Left forelimb (tissue), 1 donor: ENCODE measurements at regions not wholly inside any gene's neighbourhood (a gene's known extent, or its start where the extent isn't known, plus 50 kb on each side); places are given as distances from the start of the nearest gene placed in this dataset.

ENCODE experiments used
- DNase-seq: peaks from one replicate; pipeline ENCODE4 v3.0.0-alpha.2; 2018; ENCODE audit warnings: low spot score

DNA sequence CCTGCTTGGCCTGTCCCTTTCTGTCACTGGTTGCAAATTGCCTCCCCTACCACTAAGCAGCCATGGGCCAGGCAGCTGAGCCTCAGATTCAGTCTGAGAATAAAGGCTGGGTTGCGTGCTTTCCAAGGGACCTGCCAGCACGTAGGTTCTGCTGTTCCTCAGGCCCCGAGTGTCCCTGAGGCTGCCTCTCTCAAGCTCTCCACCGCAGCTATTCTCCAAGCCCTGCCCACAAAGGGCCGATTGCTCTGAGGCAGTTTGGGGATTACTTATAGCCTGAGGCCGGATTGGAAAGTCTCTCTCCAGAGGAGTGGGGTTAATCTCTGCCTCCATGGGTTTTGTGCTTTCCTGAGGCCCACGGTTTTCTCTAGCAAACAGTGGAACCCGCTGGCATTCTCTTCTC lies 590.7 kb downstream of the BCOR start:
- no peak for DNase-seq

- no peak for DNase-seq
Measured at GRCh38 chrX:39507617-39508299, 590.0 kb downstream of the BCOR start.

- DNase-seq, result no peak
Measured at GRCh38 chrX:39508300-39508692, 589.5 kb downstream of the BCOR start.

- DNase-seq, result no peak
Measured at GRCh38 chrX:39509157-39509556, 588.6 kb downstream of the BCOR start.

GRCh38 chrX:39513836-39514235 lies 583.9 kb downstream of the BCOR start:
- no peak for DNase-seq

GRCh38 chrX:39514801-39515200 lies 583.0 kb downstream of the BCOR start:
- no peak for DNase-seq

GRCh38 chrX:39516427-39516841 lies 581.3 kb downstream of the BCOR start:
- no peak for DNase-seq

DNA sequence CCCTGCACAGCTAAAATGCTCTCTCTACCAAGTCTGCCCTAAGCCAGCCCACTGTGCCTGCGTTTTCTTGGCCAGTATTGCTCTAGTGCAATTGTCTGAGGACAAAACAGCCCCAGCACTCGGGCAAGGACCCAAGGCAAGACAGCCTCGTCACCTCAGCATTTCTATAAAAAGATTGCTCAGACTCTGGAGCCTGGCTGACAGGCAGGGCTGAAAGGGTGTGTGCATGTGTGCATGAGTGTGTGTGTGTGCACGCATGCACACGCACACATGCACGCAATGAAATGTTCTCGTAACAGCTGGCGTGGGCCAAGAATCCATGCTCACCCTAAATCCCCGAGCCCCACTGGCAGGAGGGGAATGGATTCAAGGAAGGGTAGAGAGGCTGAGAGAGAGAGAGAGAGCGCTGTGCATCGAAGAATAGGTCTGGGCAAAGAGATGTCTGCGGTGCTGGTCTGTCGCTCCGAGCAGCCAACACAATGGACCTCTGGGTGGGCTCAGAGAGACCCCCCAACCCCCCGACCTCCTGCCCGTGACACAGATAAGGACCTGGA lies 579.2 kb downstream of the BCOR start:
- DNase-seq, result no peak

DNA sequence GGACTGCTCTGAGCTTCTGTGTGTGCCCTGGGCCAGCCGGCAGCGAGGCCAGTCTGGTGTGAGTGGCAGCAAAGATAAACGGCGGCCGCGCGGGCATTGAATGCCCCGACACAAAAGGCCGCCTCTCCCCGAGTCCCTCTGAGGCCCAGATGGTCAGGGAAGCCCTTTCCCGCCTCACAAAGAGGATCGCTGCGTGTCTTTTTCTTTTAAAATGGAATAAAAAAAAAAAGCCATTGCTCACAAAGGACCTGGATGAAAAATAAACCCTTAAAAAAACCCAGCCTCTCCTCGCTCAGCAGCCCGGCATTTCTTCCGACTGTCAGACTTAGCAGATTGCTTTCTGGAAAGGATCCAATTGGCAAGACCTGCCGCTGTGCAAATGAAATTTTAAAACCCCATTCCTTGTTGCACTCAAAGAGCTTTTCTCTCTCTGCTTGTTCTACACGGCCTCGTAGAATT lies 578.7 kb downstream of the BCOR start:
- no peak for DNase-seq

DNA sequence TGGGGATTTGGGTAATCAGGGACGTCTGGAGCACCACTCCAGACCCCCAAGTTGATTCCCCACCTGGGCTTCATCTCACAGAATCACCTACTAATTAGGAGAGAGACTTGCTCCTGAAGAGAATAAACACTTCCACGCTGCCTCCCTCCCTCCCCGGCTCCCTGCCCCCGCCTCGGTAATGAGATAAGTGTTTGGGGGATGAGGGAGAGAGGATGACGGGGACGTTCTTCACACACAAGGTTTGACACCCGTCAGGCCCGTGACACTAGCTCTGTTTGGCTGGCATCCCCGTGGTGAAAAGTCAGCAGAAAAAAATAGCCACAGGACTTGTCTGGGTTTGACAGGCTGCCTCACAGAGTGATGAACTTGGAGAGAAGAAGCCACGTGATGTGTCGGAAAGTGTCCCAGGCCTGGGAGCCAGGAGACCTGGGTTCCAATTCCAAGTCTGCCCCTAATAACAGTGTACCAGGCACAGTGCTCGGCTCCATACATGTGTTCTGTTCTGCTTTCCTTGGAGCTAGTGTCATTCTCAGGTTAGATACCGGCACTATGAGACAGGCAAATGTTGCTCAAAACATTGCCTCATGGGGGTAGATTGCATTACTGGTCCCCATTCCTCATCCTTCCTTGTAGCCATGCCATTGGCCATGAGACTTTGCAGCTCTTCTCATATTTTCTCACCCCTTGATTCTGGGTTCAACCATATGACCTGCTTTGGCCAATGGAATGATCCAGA lies 578.0 kb downstream of the BCOR start:
- no peak for DNase-seq

DNA sequence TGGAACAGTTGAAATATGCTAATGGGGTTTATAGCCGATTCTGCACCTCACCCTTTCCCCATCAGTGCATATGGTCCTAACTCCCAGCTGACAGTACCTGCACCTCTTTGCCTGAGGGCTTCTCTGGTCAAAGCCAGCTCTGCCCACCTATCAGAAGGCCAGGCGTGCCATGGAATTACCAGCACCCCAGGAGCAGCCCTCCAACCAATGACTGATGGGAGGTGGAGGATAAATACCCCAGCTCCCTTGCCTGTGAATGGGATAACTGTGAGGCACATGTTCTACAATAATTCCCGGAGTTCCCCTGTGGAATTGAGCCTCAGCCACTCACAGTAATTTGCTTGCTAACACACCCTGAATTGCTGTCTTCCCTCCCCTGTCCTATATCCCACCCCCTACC lies 572.0 kb downstream of the BCOR start:
- DNase-seq, result no peak

DNA sequence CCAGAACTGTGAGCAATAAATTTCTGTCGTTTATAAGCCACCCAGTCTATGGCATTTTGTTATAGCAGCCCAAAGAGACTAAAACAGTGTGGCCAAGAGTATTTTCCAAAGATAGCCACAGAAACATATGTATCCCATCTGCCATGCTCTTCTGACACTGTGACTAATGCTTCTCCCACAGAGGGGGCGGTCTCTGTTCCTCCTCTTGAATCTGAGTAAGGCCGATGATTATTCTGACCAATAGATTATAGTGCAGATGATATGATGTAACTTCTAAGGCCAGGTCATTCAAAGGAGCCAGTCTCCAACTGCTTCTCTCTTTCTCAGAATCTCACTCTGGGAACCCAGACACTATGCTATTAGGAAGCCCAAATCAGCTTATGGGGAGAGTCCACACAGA lies 570.7 kb downstream of the BCOR start:
- no peak for DNase-seq

GRCh38 chrX:39528161-39528916 lies 569.4 kb downstream of the BCOR start:
- no peak for DNase-seq

DNA sequence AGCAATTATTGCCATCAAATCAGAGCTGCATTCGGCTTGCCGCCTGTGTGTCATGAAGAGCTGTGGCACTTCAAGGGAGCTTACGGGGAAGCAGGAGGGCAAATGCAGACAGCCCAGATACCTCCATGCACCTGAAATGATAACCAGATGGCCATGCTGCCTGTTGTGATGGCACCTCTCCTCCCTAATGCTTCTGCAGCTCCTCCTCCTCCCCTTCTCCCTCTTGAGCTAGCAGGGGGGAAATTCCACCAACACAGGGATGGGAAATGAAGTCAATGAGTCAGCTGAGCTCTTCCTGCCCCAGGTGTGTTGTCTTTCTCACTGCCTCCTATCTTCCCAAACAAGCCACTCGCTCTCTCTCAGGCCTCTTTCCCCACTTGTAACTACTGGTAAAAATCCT lies 565.0 kb downstream of the BCOR start:
- no peak for DNase-seq

- no peak for DNase-seq
Measured at GRCh38 chrX:39534949-39535348, 562.8 kb downstream of the BCOR start.

DNA sequence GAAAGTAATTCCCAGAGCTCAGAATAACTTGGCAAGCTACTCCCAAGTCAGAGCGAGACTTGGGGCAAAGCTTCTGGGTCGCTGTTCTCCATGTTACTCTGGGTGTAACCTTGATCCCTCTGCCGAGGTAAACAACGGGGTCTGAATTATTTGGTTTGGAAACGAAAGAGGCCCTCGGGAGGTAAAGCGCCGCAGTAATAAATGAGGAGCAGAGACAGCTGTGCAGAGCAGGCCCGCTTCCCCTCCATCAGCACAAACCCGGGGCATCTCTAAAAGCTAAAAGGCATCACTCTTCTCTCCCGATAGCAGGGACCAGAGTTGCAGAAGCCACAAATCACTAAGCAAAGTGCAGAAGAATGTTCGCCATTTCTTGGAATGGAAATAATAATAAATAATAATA lies 561.5 kb downstream of the BCOR start:
- no peak for DNase-seq

DNA sequence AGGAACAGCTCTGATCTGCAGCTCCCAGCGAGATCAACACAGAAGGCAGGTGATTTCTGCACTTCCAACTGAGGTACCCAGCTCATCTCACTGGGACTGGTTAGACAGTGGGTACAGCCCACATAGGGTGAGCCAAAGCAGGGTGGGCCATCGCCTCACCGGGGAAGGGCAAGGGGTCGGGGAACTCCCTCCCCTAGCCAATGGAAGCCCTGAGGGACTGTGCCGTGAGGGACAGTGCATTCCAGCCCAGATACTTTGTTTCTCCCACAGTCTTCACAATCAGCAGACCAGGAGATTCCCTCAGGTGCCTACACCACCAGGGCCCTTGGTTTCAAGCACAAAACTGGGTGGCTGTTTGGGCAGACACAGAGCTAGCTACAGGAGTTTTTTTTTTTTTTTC lies 555.9 kb downstream of the BCOR start:
- no peak for DNase-seq

GRCh38 chrX:39542316-39542715 lies 555.4 kb downstream of the BCOR start:
- DNase-seq, result no peak

GRCh38 chrX:39550795-39551361 lies 546.9 kb downstream of the BCOR start:
- DNase-seq, result no peak

DNA sequence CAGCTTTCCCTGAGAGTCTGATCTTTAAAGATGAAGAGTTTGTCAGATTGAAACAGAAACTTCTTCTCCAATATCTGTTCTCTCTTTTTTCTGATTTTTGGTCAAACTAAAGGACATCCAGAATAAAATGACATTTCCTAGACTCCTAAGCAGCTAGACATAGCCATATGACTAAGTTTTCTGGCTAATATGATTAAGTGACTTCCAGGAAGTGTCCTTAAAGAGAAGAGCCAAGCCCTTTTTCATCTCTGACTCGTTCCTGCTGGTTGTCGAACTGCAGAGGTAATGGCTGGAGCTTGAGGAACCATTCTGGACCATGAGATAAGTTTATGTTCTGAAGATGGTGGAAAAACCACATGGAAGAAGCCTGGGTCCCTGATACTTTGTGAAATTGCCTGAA lies 546.0 kb downstream of the BCOR start:
- DNase-seq, result no peak

DNA sequence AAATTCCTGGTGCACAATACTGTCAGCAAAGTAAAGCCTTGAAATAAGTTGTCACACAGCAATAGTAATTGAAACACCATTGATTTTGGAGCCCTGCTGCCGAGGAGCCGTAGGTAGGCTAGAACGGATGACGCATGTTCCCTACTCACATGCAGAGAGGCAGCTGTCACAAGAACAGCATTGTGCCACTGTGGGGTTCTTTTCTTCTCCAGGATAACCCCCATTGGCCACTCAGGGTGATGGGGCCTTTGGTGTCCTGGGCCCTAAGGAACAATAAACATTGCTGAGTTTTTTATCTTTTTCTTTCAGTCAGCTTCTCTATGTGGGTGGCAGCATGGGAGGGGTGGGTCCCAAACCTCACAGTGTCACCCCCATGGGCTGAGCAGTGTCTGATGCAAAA lies 542.3 kb downstream of the BCOR start:
- DNase-seq, result no peak

DNA sequence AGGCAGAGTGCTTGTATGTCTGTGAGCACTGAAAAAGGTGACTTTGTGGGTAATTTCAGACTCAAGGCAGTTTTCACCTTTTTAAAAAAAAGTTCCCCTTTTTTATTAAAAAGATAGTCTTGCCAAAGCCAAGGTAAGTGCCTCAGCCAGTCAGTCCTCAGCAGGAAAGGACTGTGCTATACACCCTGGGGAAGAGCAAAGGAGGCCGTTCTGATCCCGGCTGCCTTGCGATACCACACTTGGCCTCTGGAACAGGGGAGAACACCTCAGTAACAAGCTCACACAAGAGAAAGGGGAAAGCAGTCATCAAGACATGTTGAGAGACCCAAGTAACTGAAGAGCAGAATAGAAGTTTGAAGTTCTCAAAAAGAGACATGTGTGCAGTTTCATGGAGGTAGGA lies 541.7 kb downstream of the BCOR start:
- DNase-seq, result no peak
